BJ (cell line): ENCODE measurements at regions not wholly inside any gene's neighbourhood (a gene's known extent, or its start where the extent isn't known, plus 50 kb on each side); places are given as distances from the start of the nearest gene placed in this dataset.

Source experiments
- CTCF ChIA-PET: fragments of 350-600 bp; formaldehyde crosslinking; extraction: SDS; loops from one replicate; lab custom pipeline; 2021; ENCODE audit warnings: antibody characterized with exemption, inconsistent platforms; lab: Yijun Ruan, JAX
- POLR2A ChIA-PET: fragments of 300-600 bp; sonication (Branson Sonifier 250); formaldehyde crosslinking; extraction: SDS; loops from one replicate; lab custom pipeline; 2021; ENCODE audit warnings: antibody characterized with exemption; lab: Charles Lee
- DNase-seq: peaks from one replicate; pipeline ENCODE4 v3.0.0-alpha.2; 2011; ENCODE audit warnings: low read depth
- H3K27me3 ChIP-seq: 2 replicates; pipeline ENCODE4 v1.6.0; 2011; ENCODE audit warnings: low read length; ENCODE audit not compliant: control insufficient read depth, insufficient read depth
- H3K36me3 ChIP-seq: 2 replicates; pipeline ENCODE4 v1.5.1; 2011; ENCODE audit warnings: low read length; ENCODE audit not compliant: control insufficient read depth, insufficient read depth
- H3K4me3 ChIP-seq: 2 replicates; pipeline ENCODE4 v1.5.1; 2011; ENCODE audit warnings: low read depth, mild to moderate bottlenecking, control low read depth, low read length
- CTCF ChIP-seq: IDR thresholded peaks from 2 replicates; pipeline ENCODE4 v1.5.1; 2011; ENCODE audit warnings: low read depth, mild to moderate bottlenecking, control low read depth, inconsistent platforms, low read length, moderate library complexity; ENCODE audit not compliant: insufficient read depth

- CTCF ChIA-PET: no interaction called here
- Histone ChIP-seq H3K36me3 (no peaks in the 10 kb centered on the region), H3K4me3 (no peak overlapping the region), H3K27me3 (no peaks in the 10 kb centered on the region)
- DNase-seq: no peak
- no peak for TF ChIP-seq CTCF
- POLR2A ChIA-PET: no interaction called here
Measured at GRCh38 chr4:65918212-65918611, 247.9 kb upstream of the EPHA5 start.

- POLR2A ChIA-PET: no interaction called here
- H3K4me3 ChIP-seq: no peak overlapping the region
- no peaks in the 10 kb centered on the region for H3K27me3 ChIP-seq
- no peak for TF ChIP-seq CTCF
- no peak for DNase-seq
- no peaks in the 10 kb centered on the region for H3K36me3 ChIP-seq
- CTCF ChIA-PET: no interaction called here
Measured at GRCh38 chr4:65917486-65917885, 247.2 kb upstream of the EPHA5 start.

GRCh38 chr4:65911720-65912119 lies 241.4 kb upstream of the EPHA5 start:
- ChIA-PET POLR2A (no interaction called here), CTCF (no interaction called here)
- DNase-seq: no peak
- Histone ChIP-seq H3K36me3 (no peaks in the 10 kb centered on the region), H3K4me3 (no peak overlapping the region), H3K27me3 (no peaks in the 10 kb centered on the region)
- TF ChIP-seq CTCF: no peak

- no peak for DNase-seq
- Histone ChIP-seq H3K36me3 (no peaks in the 10 kb centered on the region), H3K27me3 (no peaks in the 10 kb centered on the region), H3K4me3 (no peak overlapping the region)
- CTCF ChIA-PET: no interaction called here
- no peak for TF ChIP-seq CTCF
- POLR2A ChIA-PET: no interaction called here
Measured at GRCh38 chr4:65893957-65894755, 223.9 kb upstream of the EPHA5 start.

- H3K36me3 ChIP-seq: no peaks in the 10 kb centered on the region
- H3K4me3 ChIP-seq: no peak overlapping the region
- no peaks in the 10 kb centered on the region for H3K27me3 ChIP-seq
- no peak for TF ChIP-seq CTCF
- DNase-seq: no peak
- ChIA-PET CTCF (no interaction called here), POLR2A (no interaction called here)
Measured at GRCh38 chr4:65893271-65893670, 223.0 kb upstream of the EPHA5 start.
